ENCODE measurements at regions not wholly inside any gene's neighbourhood (a gene's known extent, or its start where the extent isn't known, plus 50 kb on each side); places are given as distances from the start of the nearest gene placed in this dataset.

- Histone ChIP-seq H3K27me3 (ENCODE audit: control insufficient read depth in 4 of 4, insufficient read depth in 4 of 4, low read length in 3 of 4) (no peaks in the 10 kb centered on the region), H3K9ac (ENCODE audit: low read depth in 1 of 2, low read length in 2 of 2) (no peak overlapping the region), H3K4me1 (ENCODE audit: control insufficient read depth in 4 of 4, insufficient read depth in 4 of 4, low read length in 3 of 4) (no peaks in the 10 kb centered on the region), H3K36me3 (ENCODE audit: control insufficient read depth in 4 of 4, insufficient read depth in 3 of 4, low read depth in 1 of 4, low read length in 3 of 4) (no peaks in the 10 kb centered on the region), H3K4me3 (ENCODE audit: low read depth in 1 of 3, low read length in 3 of 3) (no peak overlapping the region), H3K27ac (ENCODE audit: low read depth in 1 of 2, low read length in 2 of 2) (no peak overlapping the region), H3K9me3 (ENCODE audit: control insufficient read depth in 4 of 4, low read length in 3 of 4) (no peaks in the 10 kb centered on the region)
- WGBS: 74% methylated on average over 4 of the region's 4 CpGs
- no peak for TF ChIP-seq MAX (IDR thresholded peaks at IDR 0.05)
- no peak for TF ChIP-seq EGR1 (IDR thresholded peaks at IDR 0.05; ENCODE audit: low read depth in 2 of 2)
- TF ChIP-seq, protein P1, sequence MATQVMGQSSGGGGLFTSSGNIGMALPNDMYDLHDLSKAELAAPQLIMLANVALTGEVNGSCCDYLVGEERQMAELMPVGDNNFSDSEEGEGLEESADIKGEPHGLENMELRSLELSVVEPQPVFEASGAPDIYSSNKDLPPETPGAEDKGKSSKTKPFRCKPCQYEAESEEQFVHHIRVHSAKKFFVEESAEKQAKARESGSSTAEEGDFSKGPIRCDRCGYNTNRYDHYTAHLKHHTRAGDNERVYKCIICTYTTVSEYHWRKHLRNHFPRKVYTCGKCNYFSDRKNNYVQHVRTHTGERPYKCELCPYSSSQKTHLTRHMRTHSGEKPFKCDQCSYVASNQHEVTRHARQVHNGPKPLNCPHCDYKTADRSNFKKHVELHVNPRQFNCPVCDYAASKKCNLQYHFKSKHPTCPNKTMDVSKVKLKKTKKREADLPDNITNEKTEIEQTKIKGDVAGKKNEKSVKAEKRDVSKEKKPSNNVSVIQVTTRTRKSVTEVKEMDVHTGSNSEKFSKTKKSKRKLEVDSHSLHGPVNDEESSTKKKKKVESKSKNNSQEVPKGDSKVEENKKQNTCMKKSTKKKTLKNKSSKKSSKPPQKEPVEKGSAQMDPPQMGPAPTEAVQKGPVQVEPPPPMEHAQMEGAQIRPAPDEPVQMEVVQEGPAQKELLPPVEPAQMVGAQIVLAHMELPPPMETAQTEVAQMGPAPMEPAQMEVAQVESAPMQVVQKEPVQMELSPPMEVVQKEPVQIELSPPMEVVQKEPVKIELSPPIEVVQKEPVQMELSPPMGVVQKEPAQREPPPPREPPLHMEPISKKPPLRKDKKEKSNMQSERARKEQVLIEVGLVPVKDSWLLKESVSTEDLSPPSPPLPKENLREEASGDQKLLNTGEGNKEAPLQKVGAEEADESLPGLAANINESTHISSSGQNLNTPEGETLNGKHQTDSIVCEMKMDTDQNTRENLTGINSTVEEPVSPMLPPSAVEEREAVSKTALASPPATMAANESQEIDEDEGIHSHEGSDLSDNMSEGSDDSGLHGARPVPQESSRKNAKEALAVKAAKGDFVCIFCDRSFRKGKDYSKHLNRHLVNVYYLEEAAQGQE (IDR thresholded peaks at IDR 0.05): no peak
- DNase-seq (ENCODE audit: low spot score): no peak
These were observed 228.4 kb upstream of the RAB4A start for GRCh38 chr1:229042482-229042881.

DNA sequence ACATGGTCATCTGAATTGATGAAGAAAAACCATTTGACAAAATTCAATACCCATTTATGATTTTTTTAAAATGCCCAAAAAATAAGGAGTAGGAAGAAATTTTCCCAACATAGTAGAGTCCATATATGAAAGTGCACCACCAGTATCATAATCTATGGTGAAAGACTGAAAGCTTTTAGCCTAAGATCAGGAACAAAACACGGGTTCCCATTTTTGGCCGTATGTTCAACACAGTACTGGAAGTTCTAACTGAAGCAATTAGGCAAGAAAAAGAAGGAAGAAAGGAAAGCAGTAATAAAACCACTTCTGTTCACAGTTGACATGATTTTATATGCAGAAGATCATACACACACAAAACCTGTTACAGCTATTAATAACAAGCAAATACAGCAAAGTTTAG, 227.8 kb upstream of the RAB4A start:
- Histone ChIP-seq H3K9me3 (ENCODE audit: control insufficient read depth in 4 of 4, low read length in 3 of 4) (no peaks in the 10 kb centered on the region), H3K4me1 (ENCODE audit: control insufficient read depth in 4 of 4, insufficient read depth in 4 of 4, low read length in 3 of 4) (no peaks in the 10 kb centered on the region), H3K27ac (ENCODE audit: low read depth in 1 of 2, low read length in 2 of 2) (no peak overlapping the region), H3K27me3 (ENCODE audit: control insufficient read depth in 4 of 4, insufficient read depth in 4 of 4, low read length in 3 of 4) (no peaks in the 10 kb centered on the region), H3K4me3 (ENCODE audit: low read depth in 1 of 3, low read length in 3 of 3) (no peak overlapping the region), H3K9ac (ENCODE audit: low read depth in 1 of 2, low read length in 2 of 2) (no peak overlapping the region), H3K36me3 (ENCODE audit: control insufficient read depth in 4 of 4, insufficient read depth in 3 of 4, low read depth in 1 of 4, low read length in 3 of 4) (no peaks in the 10 kb centered on the region)
- 82% methylated on average over 2 of the region's 2 CpGs for WGBS
- no peak for DNase-seq (ENCODE audit: low spot score)
- no peak for TF ChIP-seq EGR1 (IDR thresholded peaks at IDR 0.05; ENCODE audit: low read depth in 2 of 2)
- no peak for TF ChIP-seq FOXA2 (IDR thresholded peaks at IDR 0.05)
- TF ChIP-seq, protein P2, sequence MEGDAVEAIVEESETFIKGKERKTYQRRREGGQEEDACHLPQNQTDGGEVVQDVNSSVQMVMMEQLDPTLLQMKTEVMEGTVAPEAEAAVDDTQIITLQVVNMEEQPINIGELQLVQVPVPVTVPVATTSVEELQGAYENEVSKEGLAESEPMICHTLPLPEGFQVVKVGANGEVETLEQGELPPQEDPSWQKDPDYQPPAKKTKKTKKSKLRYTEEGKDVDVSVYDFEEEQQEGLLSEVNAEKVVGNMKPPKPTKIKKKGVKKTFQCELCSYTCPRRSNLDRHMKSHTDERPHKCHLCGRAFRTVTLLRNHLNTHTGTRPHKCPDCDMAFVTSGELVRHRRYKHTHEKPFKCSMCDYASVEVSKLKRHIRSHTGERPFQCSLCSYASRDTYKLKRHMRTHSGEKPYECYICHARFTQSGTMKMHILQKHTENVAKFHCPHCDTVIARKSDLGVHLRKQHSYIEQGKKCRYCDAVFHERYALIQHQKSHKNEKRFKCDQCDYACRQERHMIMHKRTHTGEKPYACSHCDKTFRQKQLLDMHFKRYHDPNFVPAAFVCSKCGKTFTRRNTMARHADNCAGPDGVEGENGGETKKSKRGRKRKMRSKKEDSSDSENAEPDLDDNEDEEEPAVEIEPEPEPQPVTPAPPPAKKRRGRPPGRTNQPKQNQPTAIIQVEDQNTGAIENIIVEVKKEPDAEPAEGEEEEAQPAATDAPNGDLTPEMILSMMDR (IDR thresholded peaks at IDR 0.05; ENCODE audit: low read depth, low read length, missing input control): no peak
- TF ChIP-seq YY1 (IDR thresholded peaks at IDR 0.05): no peak
- TF ChIP-seq HNF4A (conservative IDR thresholded peaks at IDR 0.05): no peak
- no peak for TF ChIP-seq RAD21 (IDR thresholded peaks at IDR 0.05)
- no peak for TF ChIP-seq HNF4G (IDR thresholded peaks at IDR 0.05)
- no peak for TF ChIP-seq FOXA1 (IDR thresholded peaks at IDR 0.05)
- TF ChIP-seq, protein P1 (IDR thresholded peaks at IDR 0.05): no peak
- no peak for TF ChIP-seq SP1 (IDR thresholded peaks at IDR 0.05)
- no peak for TF ChIP-seq ZBTB33 (IDR thresholded peaks at IDR 0.05)
- TF ChIP-seq NR2F2 (IDR thresholded peaks at IDR 0.05): no peak
- TF ChIP-seq MAX (IDR thresholded peaks at IDR 0.05): no peak
- no peak for TF ChIP-seq GABPA (IDR thresholded peaks at IDR 0.05 in 1 of 2, conservative IDR thresholded peaks at IDR 0.05 in 1 of 2)
- no peak for TF ChIP-seq ATF3 (IDR thresholded peaks at IDR 0.05)

All from liver (tissue), 8 donors.